ENCODE measurements at regions not wholly inside any gene's neighbourhood (a gene's known extent, or its start where the extent isn't known, plus 50 kb on each side); places are given as distances from the start of the nearest gene placed in this dataset.

DNA sequence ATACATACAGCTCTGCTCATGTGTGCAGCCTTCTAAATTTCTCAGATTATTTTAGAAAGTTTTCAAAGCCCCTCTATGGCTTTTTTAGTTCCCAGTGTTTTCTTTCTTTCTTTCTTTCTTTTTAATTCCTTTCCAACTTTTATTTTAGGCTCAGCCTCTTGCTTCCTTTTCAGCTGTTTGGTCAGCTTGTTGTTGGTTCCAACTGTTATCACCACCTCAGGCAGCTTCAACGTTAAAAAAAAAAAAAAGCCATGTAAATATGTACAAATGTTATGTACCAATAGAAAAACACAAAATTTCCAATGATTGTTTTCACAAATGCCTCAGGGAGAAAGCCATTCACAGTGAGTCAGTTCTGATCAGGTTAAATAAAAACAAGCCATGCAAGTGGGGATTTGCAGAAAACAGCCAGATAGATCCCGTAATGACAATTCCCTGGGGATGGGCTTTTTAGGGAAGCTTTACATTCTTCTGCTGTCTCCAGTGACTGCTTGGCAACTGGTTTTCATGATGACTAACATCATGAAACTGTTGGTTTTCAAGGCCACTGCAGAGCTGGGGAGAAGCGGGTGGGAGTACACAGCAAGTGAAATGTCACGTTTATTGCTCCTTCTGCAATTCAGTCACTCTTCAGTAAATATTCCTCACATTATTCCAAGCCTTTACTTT is 908.4 kb downstream of the EPHA3 start:
- no peaks in the 10 kb centered on the region for H3K4me1 ChIP-seq (replicated peaks in 1 of 2; ENCODE audit: control insufficient read depth in 2 of 2, insufficient read depth in 2 of 2, low read length in 2 of 2)
- H4K20me1 ChIP-seq (replicated peaks; ENCODE audit: control insufficient read depth, insufficient read depth, low read length): no peaks in the 10 kb centered on the region
- ChIA-PET POLR2A (no interaction called here), CTCF (ENCODE audit: low intra/inter-chr PET ratio) (no interaction called here)
- H3K27me3 ChIP-seq (ENCODE audit: control insufficient read depth in 2 of 2, insufficient read depth in 2 of 2, low read length in 2 of 2): no peaks in the 10 kb centered on the region
- intact Hi-C loops (cut with micrococcal nuclease): no loop called here
- TF ChIP-seq ZBTB1 (CRISPR knock-in tag; IDR thresholded peaks at IDR 0.05; ENCODE audit: borderline replicate concordance, low read depth): no peak
- no peak for TF ChIP-seq ZNF384 (IDR thresholded peaks at IDR 0.05; ENCODE audit: low read depth, low read length)
- TF ChIP-seq MED1 (CRISPR knock-in tag; IDR thresholded peaks at IDR 0.05; ENCODE audit: borderline replicate concordance): no peak
- no peak for TF ChIP-seq NFIC (IDR thresholded peaks at IDR 0.05)
- TF ChIP-seq ZNF165 (CRISPR knock-in tag; IDR thresholded peaks at IDR 0.05; ENCODE audit: borderline replicate concordance): no peak
- no peak for TF ChIP-seq YBX1 (IDR thresholded peaks at IDR 0.05)
- TF ChIP-seq, protein P1, sequence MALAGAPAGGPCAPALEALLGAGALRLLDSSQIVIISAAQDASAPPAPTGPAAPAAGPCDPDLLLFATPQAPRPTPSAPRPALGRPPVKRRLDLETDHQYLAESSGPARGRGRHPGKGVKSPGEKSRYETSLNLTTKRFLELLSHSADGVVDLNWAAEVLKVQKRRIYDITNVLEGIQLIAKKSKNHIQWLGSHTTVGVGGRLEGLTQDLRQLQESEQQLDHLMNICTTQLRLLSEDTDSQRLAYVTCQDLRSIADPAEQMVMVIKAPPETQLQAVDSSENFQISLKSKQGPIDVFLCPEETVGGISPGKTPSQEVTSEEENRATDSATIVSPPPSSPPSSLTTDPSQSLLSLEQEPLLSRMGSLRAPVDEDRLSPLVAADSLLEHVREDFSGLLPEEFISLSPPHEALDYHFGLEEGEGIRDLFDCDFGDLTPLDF (CRISPR knock-in tag; IDR thresholded peaks at IDR 0.05): no peak
- no peak for TF ChIP-seq CCNT2 (IDR thresholded peaks at IDR 0.05; ENCODE audit: borderline replicate concordance, extremely low read depth, insufficient read length, low read depth, low read length)
- H3K9me3 ChIP-seq (replicated peaks; ENCODE audit: control insufficient read depth, insufficient read depth, low read depth, low read length): no peaks in the 10 kb centered on the region
- no peaks in the 10 kb centered on the region for H3K79me2 ChIP-seq (ENCODE audit: control insufficient read depth, insufficient read depth, low read length)
- in situ Hi-C loops (cut with MboI): no loop called here
- WGBS (ENCODE audit: insufficient coverage, low coverage, missing lambda C conversion rate): 0% methylated on average over 4 of the region's 4 CpGs
- no TSS peak for BruUV-seq (replicated peaks)
- ATAC-seq (no peak), FAIRE-seq (no peak), DNase-seq (ENCODE audit: extremely low read depth in 1 of 4, low spot score in 3 of 4) (no peak)
- H3K27ac ChIP-seq (ENCODE audit: extremely low read depth, low read depth, low read length): no peak overlapping the region
- H3K9ac ChIP-seq (ENCODE audit: insufficient read depth in 1 of 2, low read depth in 2 of 2, low read length in 2 of 2): no peak overlapping the region
- no peak overlapping the region for H3K4me2 ChIP-seq (ENCODE audit: insufficient read depth, low read length)
- H3K4me3 ChIP-seq: no peak overlapping the region
- no peak overlapping the region for H2AFZ ChIP-seq (ENCODE audit: low read depth, low read length)
- H3K36me3 ChIP-seq (ENCODE audit: control insufficient read depth, insufficient read depth, low read length): no peaks in the 10 kb centered on the region
- H3K9me1 ChIP-seq (ENCODE audit: control insufficient read depth, insufficient read depth, low read length): no peaks in the 10 kb centered on the region
